HL-60 (cell line): ENCODE measurements at regions not wholly inside any gene's neighbourhood (a gene's known extent, or its start where the extent isn't known, plus 50 kb on each side); places are given as distances from the start of the nearest gene placed in this dataset.

ENCODE experiments used
- DNase-seq, 2 experiments: peaks; one replicate each; pipeline ENCODE4 v3.0.0-alpha.2; 2010 to 2020; ENCODE audit warnings: low read depth in 1 of 2, low spot score in 1 of 2
- H3K27ac ChIP-seq: fragments of 250-450 bp; sonication (Bioruptor Pico); replicated peaks from 2 replicates; pipeline ENCODE4 v1.5.1; 2020; ENCODE audit warnings: mild to moderate bottlenecking, moderate library complexity
- H3K27me3 ChIP-seq: fragments of 250-450 bp; sonication (Bioruptor Pico); 2 replicates; pipeline ENCODE4 v1.5.1; 2021; ENCODE audit warnings: mild to moderate bottlenecking, moderate library complexity; ENCODE audit not compliant: insufficient read depth, poor library complexity, severe bottlenecking
- H3K4me3 ChIP-seq: replicated peaks from 2 replicates; pipeline ENCODE4 v1.5.1; 2011; ENCODE audit warnings: mild to moderate bottlenecking, control low read depth, low read length; ENCODE audit not compliant: insufficient read depth
- CTCF ChIP-seq: IDR thresholded peaks from one replicate; pipeline ENCODE4 v1.5.1; 2011; ENCODE audit warnings: low read length, control low read depth, inconsistent platforms; ENCODE audit not compliant: insufficient read depth
- GABPA ChIP-seq: IDR thresholded peaks from 2 replicates; pipeline ENCODE4 v1.6.1; 2012; ENCODE audit warnings: low read depth
- POLR2AphosphoS5 ChIP-seq: IDR thresholded peaks from 2 replicates; pipeline ENCODE4 v1.6.1; 2012; ENCODE audit warnings: low read depth
- REST ChIP-seq: IDR thresholded peaks from 2 replicates; pipeline ENCODE4 v1.6.1; 2012; ENCODE audit warnings: low read depth; ENCODE audit not compliant: insufficient replicate concordance
- SPI1 ChIP-seq: IDR thresholded peaks from 2 replicates; pipeline ENCODE4 v1.6.1; 2012; ENCODE audit warnings: low read depth, mild to moderate bottlenecking, borderline replicate concordance

GRCh38 chr4:140308366-140309123 is 64.9 kb upstream of the SCOC start:
- Histone ChIP-seq H3K27me3 (no peaks in the 10 kb centered on the region), H3K4me3 (no peak overlapping the region), H3K27ac (no peak overlapping the region)
- no peak for TF ChIP-seq CTCF
- no peak for TF ChIP-seq POLR2AphosphoS5
- TF ChIP-seq REST: no peak
- no peak for TF ChIP-seq SPI1
- no peak for TF ChIP-seq GABPA
- no peak for DNase-seq

GRCh38 chr4:140305053-140305452 is 68.4 kb upstream of the SCOC start:
- Histone ChIP-seq H3K27me3 (no peaks in the 10 kb centered on the region), H3K27ac (no peak overlapping the region), H3K4me3 (no peak overlapping the region)
- TF ChIP-seq SPI1 (no peak), CTCF (no peak), POLR2AphosphoS5 (no peak), GABPA (no peak), REST (no peak)
- DNase-seq: no peak

DNA sequence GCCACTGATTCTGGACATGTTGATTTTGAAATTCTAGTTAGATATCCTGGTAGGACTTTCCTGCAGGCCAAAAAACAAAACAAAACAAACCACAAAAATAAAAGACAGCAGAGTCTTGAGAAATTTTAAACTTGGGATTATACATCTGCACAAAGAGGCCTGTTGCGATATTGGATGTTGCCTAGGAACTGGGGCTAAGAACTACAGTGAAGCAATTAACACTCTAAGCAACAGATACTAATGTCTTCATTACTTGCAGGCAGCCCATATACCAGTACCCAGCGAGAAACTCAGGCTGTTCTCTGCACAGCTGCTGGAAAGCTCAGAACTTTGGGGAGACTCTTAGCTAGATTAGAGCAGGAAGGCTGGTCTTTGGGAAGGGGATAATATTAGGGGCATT is 69.1 kb upstream of the SCOC start:
- no peak for DNase-seq
- TF ChIP-seq POLR2AphosphoS5 (no peak), SPI1 (no peak), GABPA (no peak), CTCF (no peak), REST (no peak)
- Histone ChIP-seq H3K27me3 (no peaks in the 10 kb centered on the region), H3K27ac (no peak overlapping the region), H3K4me3 (no peak overlapping the region)
